GM13977 (cell line): ENCODE measurements at regions not wholly inside any gene's neighbourhood (a gene's known extent, or its start where the extent isn't known, plus 50 kb on each side); places are given as distances from the start of the nearest gene placed in this dataset.
"Not testable (repeated sequence)": the region's sequence is repeated elsewhere in the genome, so short reads cannot be mapped to it uniquely, and the experiment has no call there.

Source experiments
- DNase-seq: peaks from one replicate; pipeline ENCODE4 v3.0.0; 2012; ENCODE audit warnings: low spot score
- CTCF ChIP-seq: IDR thresholded peaks from 2 replicates; pipeline ENCODE4 v1.5.1; 2012; ENCODE audit warnings: mild to moderate bottlenecking, control low read depth; ENCODE audit not compliant: insufficient read depth; ENCODE audit errors: extremely low read depth, missing control alignments
- in situ Hi-C: fragments of 300-500 bp; cut with MboI; formaldehyde crosslinking; loops from one replicate; pipeline ENCODE4 v1.12.0; 2022; ENCODE audit warnings: low sequenced_read_pairs, low pct_unique_long_range_greater_than_20kb, mixed read lengths, inconsistent platforms; ENCODE audit not compliant: unreplicated experiment

- DNase-seq: no peak
- in situ Hi-C loops: no loop called here
- no peak for TF ChIP-seq CTCF
Measured at GRCh38 chr10:78672918-78673317, 395.8 kb upstream of the ZMIZ1 start.

- in situ Hi-C loops, DNase-seq: not testable (repeated sequence)
Measured at GRCh38 chr10:78681141-78681540, 387.6 kb upstream of the ZMIZ1 start.

GRCh38 chr10:78681986-78682385 lies 386.8 kb upstream of the ZMIZ1 start:
- DNase-seq, in situ Hi-C loops: not testable (repeated sequence)

- TF ChIP-seq CTCF: no peak
- in situ Hi-C loops: no loop called here
- no peak for DNase-seq
Measured at GRCh38 chr10:78684947-78685346, 383.8 kb upstream of the ZMIZ1 start.

- in situ Hi-C loops: no loop called here
- no peak for DNase-seq
- no peak for TF ChIP-seq CTCF
Measured at GRCh38 chr10:78685466-78686103, 383.2 kb upstream of the ZMIZ1 start.

- in situ Hi-C loops: no loop called here
- DNase-seq: no peak
- TF ChIP-seq CTCF: no peak
Measured at GRCh38 chr10:78686444-78687060, 382.2 kb upstream of the ZMIZ1 start.

GRCh38 chr10:78687626-78688025 lies 381.1 kb upstream of the ZMIZ1 start:
- no peak for TF ChIP-seq CTCF
- in situ Hi-C loops: no loop called here
- DNase-seq: no peak
